Smooth muscle cell (in vitro differentiated cells): ENCODE measurements at regions not wholly inside any gene's neighbourhood (a gene's known extent, or its start where the extent isn't known, plus 50 kb on each side); places are given as distances from the start of the nearest gene placed in this dataset.

Experiments used
- DNase-seq: peaks from one replicate; lab custom pipeline; 2025; ENCODE audit not compliant: unreplicated experiment; lab: John Stamatoyannopoulos, UW
- H2AFZ ChIP-seq: fragments of 200-600 bp; sonication (generic); 2 replicates; pipeline ENCODE4 v1.6.0; 2016; ENCODE audit warnings: antibody characterized with exemption, low read depth, mild to moderate bottlenecking
- H3F3A ChIP-seq: fragments of 200-600 bp; sonication (generic); 2 replicates; pipeline ENCODE4 v1.6.0; 2017; ENCODE audit warnings: antibody characterized with exemption, low read depth
- H3K27ac ChIP-seq: fragments of 200-600 bp; sonication (generic); 2 replicates; pipeline ENCODE4 v1.5.1; 2016; ENCODE audit warnings: low read depth, mild to moderate bottlenecking
- H3K27me3 ChIP-seq: fragments of 200-600 bp; sonication (generic); 2 replicates; pipeline ENCODE4 v1.6.1; 2016; ENCODE audit warnings: low read depth, mild to moderate bottlenecking
- H3K36me3 ChIP-seq: fragments of 200-600 bp; sonication (generic); 2 replicates; pipeline ENCODE4 v1.5.1; 2016; ENCODE audit warnings: low read depth
- H3K4me1 ChIP-seq: fragments of 200-600 bp; sonication (generic); 2 replicates; pipeline ENCODE4 v1.5.1; 2016; ENCODE audit warnings: low read depth
- H3K4me2 ChIP-seq: fragments of 200-600 bp; sonication (generic); 2 replicates; pipeline ENCODE4 v1.6.0; 2016; ENCODE audit warnings: mild to moderate bottlenecking
- H3K4me3 ChIP-seq: fragments of 200-600 bp; sonication (generic); 2 replicates; pipeline ENCODE4 v1.5.1; 2016; ENCODE audit warnings: mild to moderate bottlenecking
- H3K79me2 ChIP-seq: fragments of 200-600 bp; sonication (generic); 2 replicates; pipeline ENCODE4 v1.6.0; 2016; ENCODE audit warnings: low read depth, mild to moderate bottlenecking
- H3K9ac ChIP-seq: fragments of 200-600 bp; sonication (generic); 2 replicates; pipeline ENCODE4 v1.6.0; 2016; ENCODE audit warnings: low read depth
- H3K9me3 ChIP-seq: fragments of 200-600 bp; sonication (generic); replicated peaks from 2 replicates; pipeline ENCODE4 v1.5.1; 2016; ENCODE audit warnings: low read depth
- H4K20me1 ChIP-seq: fragments of 200-600 bp; sonication (generic); 2 replicates; pipeline ENCODE4 v1.6.0; 2016; ENCODE audit warnings: low read depth
- WGBS: methylation state at CpG from one replicate; pipeline ENCODE4 v1.1.7; 2016; ENCODE audit warnings: low lambda C conversion rate; 5-methylcytosine and 5-hydroxymethylcytosine counted together
- TF ChIP-seq, protein P1 (sequence below): fragments of 200-600 bp; sonication (generic); IDR thresholded peaks from 2 replicates; pipeline ENCODE4 v1.5.1; 2017; ENCODE audit warnings: borderline replicate concordance, mild to moderate bottlenecking, antibody characterized with exemption; ENCODE audit not compliant: insufficient read depth, poor library complexity, severe bottlenecking

DNA sequence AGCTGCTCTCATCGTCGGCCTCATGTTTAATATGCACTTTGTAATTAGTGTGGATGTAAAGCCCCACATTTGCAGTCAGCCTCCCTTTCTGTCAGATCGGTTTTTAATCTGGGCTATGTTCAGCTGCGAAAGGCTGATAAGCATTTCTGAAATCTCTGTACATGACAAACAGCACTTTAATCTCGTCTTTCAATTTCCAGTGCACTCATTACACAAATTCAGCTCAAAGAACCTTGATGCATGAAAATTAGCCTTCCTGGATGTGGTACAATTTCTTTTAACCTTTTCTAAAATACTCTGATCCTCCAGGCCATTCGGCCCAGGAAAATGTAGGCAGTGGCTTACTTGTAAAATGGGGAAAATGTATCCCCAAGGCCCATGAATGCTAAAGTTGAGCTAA, 265.1 kb downstream of the RND3 start:
- Histone ChIP-seq H3K9ac (no peak overlapping the region), H3K27me3 (no peaks in the 10 kb centered on the region), H3K4me2 (no peak overlapping the region), H3K4me3 (no peak overlapping the region), H3K79me2 (no peaks in the 10 kb centered on the region), H3K4me1 (no peaks in the 10 kb centered on the region), H3K36me3 (no peaks in the 10 kb centered on the region), H2AFZ (no peak overlapping the region), H3K9me3 (no peaks in the 10 kb centered on the region), H4K20me1 (no peaks in the 10 kb centered on the region), H3F3A (no peaks in the 10 kb centered on the region), H3K27ac (no peak overlapping the region)
- WGBS, result 91% methylated on average over 6 of the region's 6 CpGs
- no peak for DNase-seq
- TF ChIP-seq, protein P1, sequence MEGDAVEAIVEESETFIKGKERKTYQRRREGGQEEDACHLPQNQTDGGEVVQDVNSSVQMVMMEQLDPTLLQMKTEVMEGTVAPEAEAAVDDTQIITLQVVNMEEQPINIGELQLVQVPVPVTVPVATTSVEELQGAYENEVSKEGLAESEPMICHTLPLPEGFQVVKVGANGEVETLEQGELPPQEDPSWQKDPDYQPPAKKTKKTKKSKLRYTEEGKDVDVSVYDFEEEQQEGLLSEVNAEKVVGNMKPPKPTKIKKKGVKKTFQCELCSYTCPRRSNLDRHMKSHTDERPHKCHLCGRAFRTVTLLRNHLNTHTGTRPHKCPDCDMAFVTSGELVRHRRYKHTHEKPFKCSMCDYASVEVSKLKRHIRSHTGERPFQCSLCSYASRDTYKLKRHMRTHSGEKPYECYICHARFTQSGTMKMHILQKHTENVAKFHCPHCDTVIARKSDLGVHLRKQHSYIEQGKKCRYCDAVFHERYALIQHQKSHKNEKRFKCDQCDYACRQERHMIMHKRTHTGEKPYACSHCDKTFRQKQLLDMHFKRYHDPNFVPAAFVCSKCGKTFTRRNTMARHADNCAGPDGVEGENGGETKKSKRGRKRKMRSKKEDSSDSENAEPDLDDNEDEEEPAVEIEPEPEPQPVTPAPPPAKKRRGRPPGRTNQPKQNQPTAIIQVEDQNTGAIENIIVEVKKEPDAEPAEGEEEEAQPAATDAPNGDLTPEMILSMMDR, result no peak

DNA sequence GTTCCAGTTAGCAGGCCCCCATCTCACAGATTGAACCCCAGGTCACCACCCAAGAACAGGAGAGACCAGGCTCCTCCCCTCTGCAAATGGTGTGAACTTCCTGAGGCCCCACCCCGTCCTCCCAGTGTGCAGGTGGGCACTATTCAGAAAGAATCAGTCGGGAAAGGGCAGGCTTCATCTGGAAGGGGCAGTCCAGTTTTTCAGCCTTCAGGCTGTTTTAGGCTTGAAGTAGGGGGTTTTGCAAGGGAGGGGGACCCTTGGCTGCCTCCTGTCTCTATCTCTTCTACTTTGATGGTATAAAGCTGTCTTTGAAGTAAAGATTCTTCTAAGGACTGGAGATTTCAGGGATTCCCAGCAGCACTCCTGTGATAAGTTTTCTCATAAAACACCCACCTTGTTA, 267.6 kb downstream of the RND3 start:
- no peaks in the 10 kb centered on the region for H3K27me3 ChIP-seq
- H3K79me2 ChIP-seq, result no peaks in the 10 kb centered on the region
- H2AFZ ChIP-seq, result no peak overlapping the region
- no peak overlapping the region for H3K4me3 ChIP-seq
- no peak overlapping the region for H3K9ac ChIP-seq
- no peaks in the 10 kb centered on the region for H3K36me3 ChIP-seq
- H3K4me1 ChIP-seq, result no peaks in the 10 kb centered on the region
- H3K27ac ChIP-seq, result no peak overlapping the region
- no peak for DNase-seq
- H3F3A ChIP-seq, result no peaks in the 10 kb centered on the region
- WGBS, result 84% methylated on average over 2 of the region's 2 CpGs
- H3K4me2 ChIP-seq, result no peak overlapping the region
- H3K9me3 ChIP-seq, result no peaks in the 10 kb centered on the region
- H4K20me1 ChIP-seq, result no peaks in the 10 kb centered on the region
- TF ChIP-seq, protein P1, result no peak

DNA sequence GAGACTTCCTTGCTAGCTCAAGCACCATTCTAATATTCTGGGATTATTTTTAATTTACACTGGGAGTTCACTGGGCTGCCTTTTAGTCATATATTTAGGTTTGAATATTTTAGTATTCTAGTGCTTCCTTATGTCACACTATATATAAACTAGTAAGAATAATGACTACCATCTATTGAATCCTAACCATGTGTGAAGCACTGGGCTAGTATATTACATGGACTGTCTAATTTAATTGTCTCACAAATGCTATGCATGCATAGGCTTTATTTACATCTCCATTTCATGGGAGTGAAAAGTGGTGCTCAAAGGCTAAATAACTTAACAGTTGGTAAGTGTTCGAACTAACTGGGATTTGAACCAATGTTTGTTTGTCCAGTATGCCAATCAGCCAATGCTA, 272.4 kb downstream of the RND3 start:
- Histone ChIP-seq H3K36me3 (no peaks in the 10 kb centered on the region), H3K79me2 (no peaks in the 10 kb centered on the region), H4K20me1 (no peaks in the 10 kb centered on the region), H3K4me2 (no peak overlapping the region), H3K27me3 (no peaks in the 10 kb centered on the region), H3K4me1 (peaks cover 22% of the 10 kb centered on the region), H3F3A (no peaks in the 10 kb centered on the region), H3K27ac (no peak overlapping the region), H3K4me3 (no peak overlapping the region), H3K9me3 (no peaks in the 10 kb centered on the region), H3K9ac (no peak overlapping the region), H2AFZ (no peak overlapping the region)
- no peak for DNase-seq
- TF ChIP-seq, protein P1, result no peak
- 85% methylated on average over 1 of the region's 1 CpG for WGBS

DNA sequence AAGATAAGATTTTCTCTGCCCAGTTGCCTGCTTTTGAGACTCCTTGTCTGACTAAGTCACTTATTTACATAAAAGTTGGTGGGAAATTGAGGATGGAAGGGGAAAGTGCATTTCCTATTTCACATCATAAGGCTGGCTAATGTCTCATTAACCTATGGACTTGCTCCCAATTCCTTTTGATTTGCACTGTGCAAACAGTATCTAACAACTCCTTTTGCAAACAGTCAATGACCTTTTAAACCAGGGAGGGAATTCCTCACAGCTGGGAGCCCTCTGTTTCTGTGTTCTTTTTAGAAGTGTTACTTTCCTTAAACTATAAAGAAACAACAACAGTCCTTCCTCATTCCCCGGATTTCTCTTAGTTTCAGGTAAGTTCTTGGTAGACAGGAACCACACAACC, 272.8 kb downstream of the RND3 start:
- TF ChIP-seq, protein P1, result no peak
- DNase-seq, result no peak

More for the DNA sequence above, 272.8 kb downstream of the RND3 start:
- Histone ChIP-seq H3K4me2 (no peak overlapping the region), H3K9ac (no peak overlapping the region), H3K27ac (no peak overlapping the region), H3K4me3 (no peak overlapping the region), H3F3A (no peaks in the 10 kb centered on the region), H3K9me3 (no peaks in the 10 kb centered on the region), H3K36me3 (no peaks in the 10 kb centered on the region), H3K4me1 (peaks cover 22% of the 10 kb centered on the region), H2AFZ (no peak overlapping the region), H3K79me2 (no peaks in the 10 kb centered on the region), H4K20me1 (no peaks in the 10 kb centered on the region), H3K27me3 (no peaks in the 10 kb centered on the region)
- 59% methylated on average over 1 of the region's 1 CpG for WGBS
